H9 (cell line): ENCODE measurements at regions not wholly inside any gene's neighbourhood (a gene's known extent, or its start where the extent isn't known, plus 50 kb on each side); places are given as distances from the start of the nearest gene placed in this dataset.

Experiments used
- DNase-seq: peaks from one replicate; pipeline ENCODE4 v3.0.0-alpha.2; 2017
- H2AFZ ChIP-seq: one replicate; pipeline ENCODE4 v1.6.1; 2013; ENCODE audit warnings: mild to moderate bottlenecking, low read length, control low read depth, moderate library complexity
- H2AK5ac ChIP-seq: 2 replicates; pipeline ENCODE4 v1.6.1; 2013; ENCODE audit warnings: low read length, control low read depth, mixed read lengths; ENCODE audit not compliant: insufficient read length
- H2BK120ac ChIP-seq: one replicate; pipeline ENCODE4 v1.6.1; 2013; ENCODE audit warnings: low read depth, mild to moderate bottlenecking, low read length, control low read depth, inconsistent platforms; ENCODE audit not compliant: poor library complexity, severe bottlenecking
- H2BK12ac ChIP-seq: 2 replicates; pipeline ENCODE4 v1.6.1; 2013; ENCODE audit warnings: low read length, control low read depth, mixed read lengths, low read depth; ENCODE audit not compliant: insufficient read length
- H2BK15ac ChIP-seq: 2 replicates; pipeline ENCODE4 v1.6.1; 2013; ENCODE audit warnings: low read depth, low read length, control low read depth
- H2BK20ac ChIP-seq: one replicate; pipeline ENCODE4 v1.6.1; 2013; ENCODE audit warnings: low read depth, mild to moderate bottlenecking, low read length, control low read depth, inconsistent platforms; ENCODE audit not compliant: poor library complexity, severe bottlenecking
- H2BK5ac ChIP-seq: 2 replicates; pipeline ENCODE4 v1.6.1; 2013; ENCODE audit warnings: low read length, control low read depth, mixed read lengths; ENCODE audit not compliant: insufficient read length
- H3K14ac ChIP-seq: 2 replicates; pipeline ENCODE4 v1.6.1; 2013; ENCODE audit warnings: low read length, control low read depth; ENCODE audit not compliant: insufficient read depth
- H3K18ac ChIP-seq: 2 replicates; pipeline ENCODE4 v1.6.1; 2013; ENCODE audit warnings: low read depth, mild to moderate bottlenecking, mixed read lengths, low read length, control low read depth; ENCODE audit not compliant: insufficient read length
- H3K23ac ChIP-seq: 2 replicates; pipeline ENCODE4 v1.6.1; 2013; ENCODE audit warnings: low read length, control low read depth, mixed read lengths, low read depth; ENCODE audit not compliant: insufficient read length
- H3K23me2 ChIP-seq: 2 replicates; pipeline ENCODE4 v1.6.1; 2013; ENCODE audit warnings: low read depth, mild to moderate bottlenecking, mixed read lengths, low read length, control low read depth; ENCODE audit not compliant: insufficient read length, poor library complexity, severe bottlenecking
- H3K27ac ChIP-seq: 2 replicates; pipeline ENCODE4 v1.5.1; 2013; ENCODE audit warnings: low read length, control low read depth, mixed read lengths, low read depth; ENCODE audit not compliant: insufficient read length
- H3K27me3 ChIP-seq: 2 replicates; pipeline ENCODE4 v1.6.1; 2013; ENCODE audit warnings: low read length, control low read depth, inconsistent platforms; ENCODE audit not compliant: insufficient read depth
- H3K4ac ChIP-seq: 2 replicates; pipeline ENCODE4 v1.6.1; 2013; ENCODE audit warnings: low read depth, mild to moderate bottlenecking, control low read depth, inconsistent platforms, low read length, moderate library complexity
- H3K4me1 ChIP-seq: 2 replicates; pipeline ENCODE4 v1.6.1; 2013; ENCODE audit warnings: low read length, control low read depth, inconsistent platforms; ENCODE audit not compliant: insufficient read depth
- H3K4me2 ChIP-seq: 2 replicates; pipeline ENCODE4 v1.6.1; 2013; ENCODE audit warnings: low read length, control low read depth, mixed read lengths; ENCODE audit not compliant: insufficient read length, insufficient read depth
- H3K56ac ChIP-seq: 2 replicates; pipeline ENCODE4 v1.6.1; 2013; ENCODE audit warnings: low read depth, mild to moderate bottlenecking, mixed read lengths, low read length, control low read depth; ENCODE audit not compliant: insufficient read length
- H3K79me1 ChIP-seq: 2 replicates; pipeline ENCODE4 v1.6.1; 2013; ENCODE audit warnings: low read depth, mild to moderate bottlenecking, moderate library complexity, low read length, control low read depth, inconsistent platforms; ENCODE audit not compliant: insufficient read depth, poor library complexity, severe bottlenecking
- H3K79me2 ChIP-seq: 2 replicates; pipeline ENCODE4 v1.6.1; 2013; ENCODE audit warnings: low read length, control low read depth, inconsistent platforms; ENCODE audit not compliant: insufficient read depth
- H3K9ac ChIP-seq: 2 replicates; pipeline ENCODE4 v1.6.1; 2013; ENCODE audit warnings: low read length, control low read depth, mixed read lengths; ENCODE audit not compliant: insufficient read length; ENCODE audit errors: extremely low read depth
- H3K9me3 ChIP-seq: one replicate; pipeline ENCODE4 v1.6.1; 2013; ENCODE audit warnings: low read depth, low read length, inconsistent platforms; ENCODE audit not compliant: control insufficient read depth
- H3T11ph ChIP-seq: one replicate; pipeline ENCODE4 v1.6.1; 2013; ENCODE audit warnings: mild to moderate bottlenecking, low read length, control low read depth, inconsistent platforms
- H4K20me1 ChIP-seq: one replicate; pipeline ENCODE4 v1.6.1; 2013; ENCODE audit not compliant: control insufficient read depth, insufficient read length, insufficient read depth
- H4K5ac ChIP-seq: 2 replicates; pipeline ENCODE4 v1.6.1; 2013; ENCODE audit warnings: low read depth, mild to moderate bottlenecking, mixed read lengths, low read length, control low read depth; ENCODE audit not compliant: insufficient read length
- H4K8ac ChIP-seq: replicated peaks from 2 replicates; pipeline ENCODE4 v1.6.1; 2013; ENCODE audit warnings: low read length, control low read depth, mixed read lengths, low read depth; ENCODE audit not compliant: insufficient read length
- H4K91ac ChIP-seq: 2 replicates; pipeline ENCODE4 v1.6.1; 2013; ENCODE audit warnings: low read depth, mild to moderate bottlenecking, moderate library complexity, mixed read lengths, low read length, control low read depth; ENCODE audit not compliant: insufficient read length
- H3K27ac Mint-ChIP-seq, 3 experiments: 2 replicates in 2 of 3; 3 replicates in 1 of 3; pipeline ENCODE4 v1.8.0; 2020 to 2021; ENCODE audit warnings: mixed read lengths in 3 of 3, mild to moderate bottlenecking in 1 of 3, moderate library complexity in 1 of 3
- H3K27me3 Mint-ChIP-seq: 2 replicates; pipeline ENCODE4 v1.8.0; 2021; ENCODE audit warnings: low read depth, mild to moderate bottlenecking, moderate library complexity, mixed read lengths
- H3K36me3 Mint-ChIP-seq, 3 experiments: 2 replicates in 2 of 3; 3 replicates in 1 of 3; pipeline ENCODE4 v1.8.0; 2020 to 2021; ENCODE audit warnings: low read depth in 3 of 3, mixed read lengths in 3 of 3; ENCODE audit not compliant: insufficient read depth in 1 of 3
- H3K4me1 Mint-ChIP-seq, 2 experiments: 2 replicates each; pipeline ENCODE4 v1.8.0; 2020; ENCODE audit warnings: mixed read lengths in 2 of 2
- H3K4me3 Mint-ChIP-seq, 2 experiments: 2 replicates in 1 of 2; 3 replicates in 1 of 2; pipeline ENCODE4 v1.8.0; 2020 to 2021; ENCODE audit warnings: mild to moderate bottlenecking in 2 of 2, mixed read lengths in 2 of 2, moderate library complexity in 1 of 2
- H3K9me3 Mint-ChIP-seq, 2 experiments: 2 replicates in 1 of 2; 3 replicates in 1 of 2; pipeline ENCODE4 v1.8.0; 2020; ENCODE audit warnings: mild to moderate bottlenecking in 2 of 2, mixed read lengths in 2 of 2, moderate library complexity in 1 of 2
- WGBS: extraction: QIAGEN DNeasy Blood & Tissue Kit; methylation state at CpG from one replicate; pipeline ENCODE4 v1.1.7; 2013; ENCODE audit warnings: missing lambda C conversion rate, low lambda C conversion rate, mixed read lengths; ENCODE audit not compliant: insufficient read length; ENCODE audit errors: extremely low coverage; 5-methylcytosine and 5-hydroxymethylcytosine counted together
- TF ChIP-seq, protein P1 (sequence below): fragments of 200-600 bp; sonication (generic); conservative IDR thresholded peaks from 3 replicates; pipeline ENCODE4 v1.8.0; 2021; ENCODE audit warnings: antibody characterized with exemption, mild to moderate bottlenecking

DNA sequence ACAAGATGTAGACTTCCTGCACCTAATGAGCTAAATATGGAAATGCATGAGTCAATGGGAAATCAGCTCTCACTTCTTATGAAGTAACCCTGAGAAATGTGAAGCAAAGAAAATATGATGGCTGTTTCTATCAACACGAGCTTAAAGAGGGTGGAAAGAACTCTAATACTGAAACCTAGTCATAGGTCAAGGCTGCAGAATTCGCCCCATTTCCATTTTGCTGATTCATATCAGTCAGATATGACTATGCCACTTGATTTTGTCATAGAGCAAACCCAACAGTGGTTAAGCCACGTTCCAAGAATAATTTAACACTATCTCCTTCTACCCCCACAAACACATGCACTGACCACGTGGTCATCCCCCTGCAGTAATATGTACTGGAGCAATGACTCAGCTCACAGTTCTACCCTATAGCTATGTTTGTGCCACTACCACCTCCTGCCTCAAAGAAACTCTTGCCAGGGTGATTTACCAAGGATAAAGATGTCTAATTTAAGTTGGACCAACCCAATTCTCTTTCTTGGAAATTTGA, 157.5 kb downstream of the TMTC3 start:
- H4K8ac ChIP-seq: no peak overlapping the region
- H2AK5ac ChIP-seq: no peak overlapping the region
- H3K79me1 ChIP-seq: no peaks in the 10 kb centered on the region
- no peak overlapping the region for H4K5ac ChIP-seq
- DNase-seq: no peak
- H4K20me1 ChIP-seq: no peaks in the 10 kb centered on the region
- no peaks in the 10 kb centered on the region for H3K4me1 ChIP-seq
- H2BK20ac ChIP-seq: no peak overlapping the region
- H3K23ac ChIP-seq: no peak overlapping the region
- no peak overlapping the region for H2BK5ac ChIP-seq
- no CpG with 5 or more reads among the region's 4 CpGs for WGBS
- Mint-ChIP-seq H3K27me3 (no peaks in the 10 kb centered on the region), H3K27ac (no peak overlapping the region), H3K4me1 (0 out of 4 replicates have a peak, but pooled peaks cover 0 to 2% of the 10 kb centered on the region in 2 experiments), H3K36me3 (no peaks in the 10 kb centered on the region), H3K9me3 (no peaks in the 10 kb centered on the region), H3K4me3 (no peak overlapping the region)
- no peak overlapping the region for H3K9ac ChIP-seq
- H2AFZ ChIP-seq: no peak overlapping the region
- no peak overlapping the region for H3K27ac ChIP-seq
- no peak overlapping the region for H3K4ac ChIP-seq
- no peak overlapping the region for H2BK12ac ChIP-seq
- H3K4me2 ChIP-seq: no peak overlapping the region
- no peak overlapping the region for H2BK120ac ChIP-seq
- H3K56ac ChIP-seq: no peak overlapping the region
- no peaks in the 10 kb centered on the region for H3K9me3 ChIP-seq
- H3K79me2 ChIP-seq: no peaks in the 10 kb centered on the region
- H4K91ac ChIP-seq: no peak overlapping the region
- TF ChIP-seq, protein P1, sequence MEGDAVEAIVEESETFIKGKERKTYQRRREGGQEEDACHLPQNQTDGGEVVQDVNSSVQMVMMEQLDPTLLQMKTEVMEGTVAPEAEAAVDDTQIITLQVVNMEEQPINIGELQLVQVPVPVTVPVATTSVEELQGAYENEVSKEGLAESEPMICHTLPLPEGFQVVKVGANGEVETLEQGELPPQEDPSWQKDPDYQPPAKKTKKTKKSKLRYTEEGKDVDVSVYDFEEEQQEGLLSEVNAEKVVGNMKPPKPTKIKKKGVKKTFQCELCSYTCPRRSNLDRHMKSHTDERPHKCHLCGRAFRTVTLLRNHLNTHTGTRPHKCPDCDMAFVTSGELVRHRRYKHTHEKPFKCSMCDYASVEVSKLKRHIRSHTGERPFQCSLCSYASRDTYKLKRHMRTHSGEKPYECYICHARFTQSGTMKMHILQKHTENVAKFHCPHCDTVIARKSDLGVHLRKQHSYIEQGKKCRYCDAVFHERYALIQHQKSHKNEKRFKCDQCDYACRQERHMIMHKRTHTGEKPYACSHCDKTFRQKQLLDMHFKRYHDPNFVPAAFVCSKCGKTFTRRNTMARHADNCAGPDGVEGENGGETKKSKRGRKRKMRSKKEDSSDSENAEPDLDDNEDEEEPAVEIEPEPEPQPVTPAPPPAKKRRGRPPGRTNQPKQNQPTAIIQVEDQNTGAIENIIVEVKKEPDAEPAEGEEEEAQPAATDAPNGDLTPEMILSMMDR: no peak
- H2BK15ac ChIP-seq: no peak overlapping the region
- no peaks in the 10 kb centered on the region for H3K27me3 ChIP-seq
- H3K23me2 ChIP-seq: no peaks in the 10 kb centered on the region
- no peak overlapping the region for H3K14ac ChIP-seq
- no peak overlapping the region for H3K18ac ChIP-seq
- no peak overlapping the region for H3T11ph ChIP-seq
